Adrenal gland (tissue), 9 donors: ENCODE measurements at regions not wholly inside any gene's neighbourhood (a gene's known extent, or its start where the extent isn't known, plus 50 kb on each side); places are given as distances from the start of the nearest gene placed in this dataset.
"Not testable (repeated sequence)": the region's sequence is repeated elsewhere in the genome, so short reads cannot be mapped to it uniquely, and the experiment has no call there.

Experiments used
- DNase-seq, 7 donors: peaks; one replicate each; pipeline ENCODE4 v3.0.0-alpha.2; 2019 to 2020
- H3K27ac ChIP-seq, 5 donors: fragments of 200-600 bp; sonication (generic) in 4 of 5; 1 replicate in 3 of 5; 2 replicates in 2 of 5; pipeline versions ENCODE4 v1.5.1 to v1.8.0; 2016 to 2020; ENCODE audit warnings: mild to moderate bottlenecking in 1 of 5
- H3K27me3 ChIP-seq: fragments of 200-600 bp; 2 replicates; pipeline ENCODE4 v1.8.0; 2021
- H3K36me3 ChIP-seq, 2 donors: fragments of 200-600 bp; replicated peaks in 1 of 2; 1 replicate in 1 of 2; 2 replicates in 1 of 2; pipeline versions ENCODE4 v1.5.1 to v1.8.0; 2018 to 2022
- H3K4me1 ChIP-seq, 2 donors: fragments of 200-600 bp; replicated peaks in 1 of 2; 1 replicate in 1 of 2; 2 replicates in 1 of 2; pipeline versions ENCODE4 v1.5.1 to v1.8.0; 2018 to 2021
- H3K4me3 ChIP-seq, 4 donors: fragments of 200-600 bp; sonication (generic) in 3 of 4; one replicate each; pipeline ENCODE4 v1.5.1; 2016 to 2018
- H3K9me3 ChIP-seq, 3 donors: fragments of 200-600 bp; sonication (generic) in 1 of 3; replicated peaks in 1 of 3; 1 replicate in 2 of 3; 2 replicates in 1 of 3; pipeline versions ENCODE4 v1.5.1 to v1.8.0; 2016 to 2021
- POLR2A ChIP-seq, 2 donors: fragments of 450-650 bp; IDR thresholded peaks; one replicate each; pipeline ENCODE4 v1.6.1; 2017; ENCODE audit warnings: antibody characterized with exemption in 2 of 2, mild to moderate bottlenecking in 2 of 2, moderate library complexity in 1 of 2
- WGBS, 4 donors: extraction: QIAGEN DNeasy Blood & Tissue Kit in 2 of 4; methylation state at CpG; one replicate each; pipeline versions ENCODE4 v1.1.5 to v1.1.7; 2013 to 2017; 5-methylcytosine and 5-hydroxymethylcytosine counted together
- intact Hi-C, 2 donors: fragments of 100-400 bp; cut with DNase I; formaldehyde crosslinking; loops; one replicate each; pipeline versions ENCODE4 v1.14.1 to v1.15.0; 2022 to 2023
- TF ChIP-seq, protein P1 (sequence below), 6 experiments: fragments of 450-650 bp in 4 of 6; fragments of 200-600 bp in 2 of 6; sonication (generic) in 1 of 6; IDR thresholded peaks; 1 replicate in 5 of 6; 2 replicates in 1 of 6; pipeline versions ENCODE4 v1.5.1 to v1.8.0; 2016 to 2021; ENCODE audit warnings: antibody characterized with exemption in 6 of 6, mild to moderate bottlenecking in 2 of 6, moderate library complexity in 1 of 6
- donor health status: healthy with polysubstance abuse.
- donor health status: Bipolar disorder and iron deficiency.
- donor health status: DM: yes; HTN: yes; CAD: no.
- donor health status: DM: no; HTN: no; CAD: no.
- donor health status: DM: no; HTN: no; CAD: no.

- H3K9me3 ChIP-seq, result no peaks in the 10 kb centered on the region
- no peak overlapping the region for H3K4me3 ChIP-seq
- H3K27me3 ChIP-seq, result no peaks in the 10 kb centered on the region
- no peaks in the 10 kb centered on the region for H3K4me1 ChIP-seq
- no peak for TF ChIP-seq POLR2A (IDR thresholded peaks at IDR 0.05)
- TF ChIP-seq, protein P1, sequence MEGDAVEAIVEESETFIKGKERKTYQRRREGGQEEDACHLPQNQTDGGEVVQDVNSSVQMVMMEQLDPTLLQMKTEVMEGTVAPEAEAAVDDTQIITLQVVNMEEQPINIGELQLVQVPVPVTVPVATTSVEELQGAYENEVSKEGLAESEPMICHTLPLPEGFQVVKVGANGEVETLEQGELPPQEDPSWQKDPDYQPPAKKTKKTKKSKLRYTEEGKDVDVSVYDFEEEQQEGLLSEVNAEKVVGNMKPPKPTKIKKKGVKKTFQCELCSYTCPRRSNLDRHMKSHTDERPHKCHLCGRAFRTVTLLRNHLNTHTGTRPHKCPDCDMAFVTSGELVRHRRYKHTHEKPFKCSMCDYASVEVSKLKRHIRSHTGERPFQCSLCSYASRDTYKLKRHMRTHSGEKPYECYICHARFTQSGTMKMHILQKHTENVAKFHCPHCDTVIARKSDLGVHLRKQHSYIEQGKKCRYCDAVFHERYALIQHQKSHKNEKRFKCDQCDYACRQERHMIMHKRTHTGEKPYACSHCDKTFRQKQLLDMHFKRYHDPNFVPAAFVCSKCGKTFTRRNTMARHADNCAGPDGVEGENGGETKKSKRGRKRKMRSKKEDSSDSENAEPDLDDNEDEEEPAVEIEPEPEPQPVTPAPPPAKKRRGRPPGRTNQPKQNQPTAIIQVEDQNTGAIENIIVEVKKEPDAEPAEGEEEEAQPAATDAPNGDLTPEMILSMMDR (IDR thresholded peaks at IDR 0.05), result no peak
- no peak overlapping the region for H3K27ac ChIP-seq
- intact Hi-C loops, result no loop called here
- DNase-seq, result no peak
- H3K36me3 ChIP-seq, result no peaks in the 10 kb centered on the region
Measured at GRCh38 chr1:222385262-222385661, 162.6 kb downstream of the HHIPL2 start.

GRCh38 chr1:222384531-222384930, 163.4 kb downstream of the HHIPL2 start:
- Histone ChIP-seq H3K27ac (no peak overlapping the region), H3K4me1 (no peaks in the 10 kb centered on the region), H3K36me3 (no peaks in the 10 kb centered on the region), H3K9me3 (no peaks in the 10 kb centered on the region), H3K27me3 (no peaks in the 10 kb centered on the region), H3K4me3 (no peak overlapping the region)
- DNase-seq, result no peak
- intact Hi-C loops, result no loop called here
- TF ChIP-seq, protein P1 (IDR thresholded peaks at IDR 0.05), result no peak
- TF ChIP-seq POLR2A (IDR thresholded peaks at IDR 0.05), result no peak

DNA sequence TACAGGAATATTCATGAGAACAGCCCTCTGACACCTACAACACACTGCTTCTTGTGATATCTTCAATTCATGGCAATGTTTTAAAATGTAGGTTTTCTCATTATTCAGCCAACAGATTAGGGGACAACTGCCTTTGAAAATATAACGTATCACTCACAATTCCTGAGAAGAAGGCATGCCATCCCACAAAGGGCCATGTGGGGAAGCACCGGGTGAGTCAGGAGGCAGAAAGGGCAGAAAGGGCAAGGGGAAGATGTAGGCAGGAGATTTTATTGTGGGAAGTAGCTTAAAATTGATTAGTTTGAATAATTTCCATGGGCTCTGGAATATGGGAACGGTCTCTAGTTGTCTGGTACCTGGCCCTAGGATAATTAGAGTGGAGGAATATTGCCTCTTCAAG, 165.7 kb downstream of the HHIPL2 start:
- TF ChIP-seq, protein P1 (IDR thresholded peaks at IDR 0.05), result no peak
- no peak for TF ChIP-seq POLR2A (IDR thresholded peaks at IDR 0.05)
- intact Hi-C loops, result no loop called here
- H3K4me3 ChIP-seq, result no peak overlapping the region
- no peak for DNase-seq
- H3K27me3 ChIP-seq, result no peaks in the 10 kb centered on the region
- H3K9me3 ChIP-seq, result no peaks in the 10 kb centered on the region
- no peaks in the 10 kb centered on the region for H3K4me1 ChIP-seq
- H3K27ac ChIP-seq, result no peak overlapping the region
- no peaks in the 10 kb centered on the region for H3K36me3 ChIP-seq
- 44 to 63% (median 52%) methylated on average over 3 of the region's 3 CpGs for whole genome bisulfite sequencing, 4 donors

GRCh38 chr1:222377428-222378088, 170.3 kb downstream of the HHIPL2 start:
- no peaks in the 10 kb centered on the region for H3K9me3 ChIP-seq
- no peak overlapping the region for H3K4me3 ChIP-seq
- H3K36me3 ChIP-seq, result no peaks in the 10 kb centered on the region
- no peak overlapping the region for H3K27ac ChIP-seq
- no peak for TF ChIP-seq POLR2A (IDR thresholded peaks at IDR 0.05)
- TF ChIP-seq, protein P1 (IDR thresholded peaks at IDR 0.05), result no peak
- 59 to 63% (median 62%) methylated on average over 6 of the region's 6 CpGs for WGBS, 4 donors
- H3K27me3 ChIP-seq, result no peaks in the 10 kb centered on the region
- intact Hi-C loops, result no loop called here
- no peak for DNase-seq
- H3K4me1 ChIP-seq, result no peaks in the 10 kb centered on the region

- H3K4me3 ChIP-seq, H3K27me3 ChIP-seq, H3K9me3 ChIP-seq, intact Hi-C loops, H3K4me1 ChIP-seq, DNase-seq, H3K36me3 ChIP-seq, H3K27ac ChIP-seq: not testable (repeated sequence)
- WGBS, 4 donors, result 91 to 100% (median 94%) methylated on average over 1 of the region's 1 CpG
Measured at GRCh38 chr1:222376791-222377190, 171.1 kb downstream of the HHIPL2 start.
